GM23248 (cell line): ENCODE measurements at regions not wholly inside any gene's neighbourhood (a gene's known extent, or its start where the extent isn't known, plus 50 kb on each side); places are given as distances from the start of the nearest gene placed in this dataset.

Experiments
- DNase-seq: peaks from one replicate; pipeline ENCODE4 v3.0.0-alpha.2; 2015
- H2AFZ ChIP-seq: fragments of 200-600 bp; sonication (generic); 2 replicates; pipeline ENCODE4 v1.6.1; 2016; ENCODE audit warnings: antibody characterized with exemption
- H3F3A ChIP-seq: fragments of 200-600 bp; sonication (generic); 2 replicates; pipeline ENCODE4 v1.6.1; 2016; ENCODE audit warnings: mild to moderate bottlenecking, antibody characterized with exemption, mixed run types; ENCODE audit not compliant: insufficient read depth
- H3K27ac ChIP-seq: fragments of 200-600 bp; sonication (generic); 2 replicates; pipeline ENCODE4 v1.5.1; 2016; ENCODE audit warnings: mild to moderate bottlenecking
- H3K27me3 ChIP-seq: fragments of 200-600 bp; sonication (generic); replicated peaks from 2 replicates; pipeline ENCODE4 v1.6.1; 2016; ENCODE audit warnings: mild to moderate bottlenecking; ENCODE audit not compliant: insufficient read depth
- H3K36me3 ChIP-seq: fragments of 200-600 bp; sonication (generic); 2 replicates; pipeline ENCODE4 v1.6.1; 2016; ENCODE audit warnings: low read depth, mild to moderate bottlenecking
- H3K4me1 ChIP-seq: fragments of 200-600 bp; sonication (generic); 2 replicates; pipeline ENCODE4 v1.6.1; 2016; ENCODE audit warnings: mild to moderate bottlenecking; ENCODE audit not compliant: insufficient read depth
- H3K4me2 ChIP-seq: fragments of 200-600 bp; sonication (generic); one replicate; pipeline ENCODE4 v1.6.1; 2016; ENCODE audit warnings: mild to moderate bottlenecking; ENCODE audit not compliant: unreplicated experiment
- H3K4me3 ChIP-seq: fragments of 200-600 bp; sonication (generic); 2 replicates; pipeline ENCODE4 v1.5.1; 2016; ENCODE audit warnings: mild to moderate bottlenecking
- H3K79me2 ChIP-seq: fragments of 200-600 bp; sonication (generic); 2 replicates; pipeline ENCODE4 v1.6.1; 2016; ENCODE audit warnings: mild to moderate bottlenecking; ENCODE audit not compliant: insufficient read depth
- H3K9ac ChIP-seq: fragments of 200-600 bp; sonication (generic); 2 replicates; pipeline ENCODE4 v1.6.1; 2016; ENCODE audit warnings: mild to moderate bottlenecking
- H3K9me2 ChIP-seq: fragments of 200-600 bp; sonication (generic); 2 replicates; pipeline ENCODE4 v1.6.1; 2016; ENCODE audit warnings: mixed run types, mild to moderate bottlenecking, moderate library complexity; ENCODE audit not compliant: insufficient read depth
- H3K9me3 ChIP-seq: fragments of 200-600 bp; sonication (generic); one replicate; pipeline ENCODE4 v1.6.1; 2017; ENCODE audit warnings: low read depth
- H4K20me1 ChIP-seq: fragments of 200-600 bp; sonication (generic); 2 replicates; pipeline ENCODE4 v1.6.0; 2016; ENCODE audit not compliant: insufficient read depth
- EZH2 ChIP-seq: fragments of 200-600 bp; sonication (generic); IDR thresholded peaks from 2 replicates; pipeline ENCODE4 v1.6.1; 2018; ENCODE audit warnings: antibody characterized with exemption, mild to moderate bottlenecking; ENCODE audit not compliant: insufficient read depth, poor library complexity, severe bottlenecking
- EZH2phosphoT487 ChIP-seq: fragments of 200-600 bp; sonication (generic); IDR thresholded peaks from 2 replicates; pipeline ENCODE4 v1.6.1; 2018; ENCODE audit warnings: antibody characterized with exemption, moderate library complexity, mild to moderate bottlenecking, low read depth; ENCODE audit not compliant: insufficient read depth
- WGBS, 2 experiments: methylation state at CpG; one replicate each; pipeline ENCODE4 v1.1.6; 2015 to 2017; ENCODE audit warnings: low lambda C conversion rate in 2 of 2, low coverage in 1 of 2; ENCODE audit errors: missing lambda C conversion rate in 2 of 2; 5-methylcytosine and 5-hydroxymethylcytosine counted together
- in situ Hi-C: fragments of 300-500 bp; cut with MboI; formaldehyde crosslinking; loops from 2 replicates; pipeline ENCODE4 v1.15.0; 2020

DNA sequence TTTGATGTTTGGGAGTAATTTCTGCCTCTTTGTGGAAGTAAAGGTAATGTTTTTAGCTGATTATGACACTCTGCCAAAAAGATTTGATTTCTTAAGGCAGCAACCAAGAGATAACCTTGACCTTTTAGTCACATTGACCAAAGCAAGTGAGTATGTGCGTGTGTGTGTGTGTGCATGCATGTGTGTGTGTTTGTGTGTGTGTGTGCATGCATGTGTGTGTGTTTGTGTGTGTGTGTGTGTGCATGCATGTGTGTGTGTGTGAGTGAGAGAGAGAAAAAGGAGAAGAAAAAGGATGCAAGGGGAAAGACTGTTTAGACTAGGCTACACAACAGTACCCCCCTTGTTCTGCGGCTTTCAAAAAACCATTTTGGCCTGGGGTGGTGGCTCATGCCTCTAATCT, 88.1 kb upstream of the NPVF start:
- H4K20me1 ChIP-seq: no peaks in the 10 kb centered on the region
- TF ChIP-seq EZH2 (no peak), EZH2phosphoT487 (no peak)
- no peaks in the 10 kb centered on the region for H3K36me3 ChIP-seq
- WGBS, 2 experiments: 65 to 86% methylated on average over 2 of the region's 2 CpGs
- H3K9me2 ChIP-seq: no peaks in the 10 kb centered on the region
- in situ Hi-C loops: no loop called here
- no peaks in the 10 kb centered on the region for H3K4me1 ChIP-seq
- H2AFZ ChIP-seq: no peak overlapping the region
- no peaks in the 10 kb centered on the region; the same call in 1 of the 2 replicates for H3K27me3 ChIP-seq
- no peak overlapping the region for H3K4me2 ChIP-seq
- H3K9ac ChIP-seq: no peak overlapping the region
- H3K27ac ChIP-seq: no peak overlapping the region
- H3K79me2 ChIP-seq: no peaks in the 10 kb centered on the region
- no peak overlapping the region for H3K4me3 ChIP-seq
- no peak for DNase-seq
- no peaks in the 10 kb centered on the region for H3F3A ChIP-seq
- no peaks in the 10 kb centered on the region for H3K9me3 ChIP-seq

DNA sequence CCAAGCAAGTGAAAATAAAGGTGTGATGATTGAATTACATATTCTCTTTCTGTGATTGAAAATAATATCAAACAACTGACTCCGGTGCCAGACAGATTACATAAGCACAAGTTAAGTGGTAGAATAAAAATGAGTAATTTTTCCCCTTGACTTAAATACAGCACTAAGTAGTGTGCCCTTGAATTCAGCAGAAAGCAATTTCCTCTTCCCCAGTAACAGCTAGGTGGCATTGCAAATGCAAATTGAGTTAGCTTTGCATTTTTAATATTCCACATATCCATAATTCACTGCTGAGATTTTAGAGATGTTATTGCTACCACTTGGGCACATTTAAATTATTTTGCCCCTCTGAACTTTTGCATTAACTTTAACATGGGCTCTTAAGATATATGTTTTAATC, 89.8 kb upstream of the NPVF start:
- H3K27ac ChIP-seq: no peak overlapping the region

DNA sequence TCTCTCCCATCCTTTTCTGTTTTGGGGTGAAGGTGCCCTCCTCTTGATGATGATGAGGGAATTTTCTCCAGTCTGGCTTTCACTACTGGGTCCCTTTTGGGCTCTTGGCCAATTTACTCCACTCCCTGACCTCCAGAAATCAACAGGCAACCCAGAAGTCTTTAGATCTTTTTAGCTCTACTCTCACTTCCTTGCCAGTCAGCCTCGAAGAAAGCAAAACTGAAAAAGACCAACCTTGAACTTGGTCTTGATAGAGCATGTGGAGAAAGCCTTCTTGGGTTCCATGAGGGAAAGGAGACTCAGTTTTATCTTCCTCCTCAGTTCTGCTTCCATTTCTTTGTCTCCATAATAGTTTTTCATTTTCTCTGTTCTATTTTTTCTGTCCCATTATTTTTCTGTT, 91.4 kb upstream of the NPVF start:
- Histone ChIP-seq H3F3A (no peaks in the 10 kb centered on the region), H3K36me3 (no peaks in the 10 kb centered on the region), H3K4me1 (no peaks in the 10 kb centered on the region), H2AFZ (no peak overlapping the region), H4K20me1 (no peaks in the 10 kb centered on the region), H3K79me2 (no peaks in the 10 kb centered on the region), H3K4me3 (no peak overlapping the region), H3K9ac (no peak overlapping the region), H3K27me3 (no peaks in the 10 kb centered on the region; the same call in 1 of the 2 replicates), H3K9me2 (no peaks in the 10 kb centered on the region), H3K4me2 (no peak overlapping the region), H3K27ac (no peak overlapping the region), H3K9me3 (no peaks in the 10 kb centered on the region)
- DNase-seq: no peak
- TF ChIP-seq EZH2phosphoT487 (no peak), EZH2 (no peak)
- WGBS, 2 experiments: 10 to 21% methylated on average over 1 of the region's 1 CpG
- in situ Hi-C loops: no loop called here

More for the DNA sequence above, 89.8 kb upstream of the NPVF start:
- H3K27me3 ChIP-seq: no peaks in the 10 kb centered on the region; the same call in 1 of the 2 replicates
- H3K9me3 ChIP-seq: no peaks in the 10 kb centered on the region
- H2AFZ ChIP-seq: no peak overlapping the region
- H3K9ac ChIP-seq: no peak overlapping the region
- H3K4me1 ChIP-seq: no peaks in the 10 kb centered on the region
- in situ Hi-C loops: no loop called here
- no peaks in the 10 kb centered on the region for H4K20me1 ChIP-seq
- no peaks in the 10 kb centered on the region for H3K79me2 ChIP-seq
- WGBS, 2 experiments: 86 to 95% methylated on average over 1 of the region's 1 CpG
- no peaks in the 10 kb centered on the region for H3K36me3 ChIP-seq
- no peak overlapping the region for H3K4me2 ChIP-seq
- no peak for DNase-seq
- H3K9me2 ChIP-seq: no peaks in the 10 kb centered on the region
- no peaks in the 10 kb centered on the region for H3F3A ChIP-seq
- TF ChIP-seq EZH2 (no peak), EZH2phosphoT487 (no peak)
- H3K4me3 ChIP-seq: no peak overlapping the region

DNA sequence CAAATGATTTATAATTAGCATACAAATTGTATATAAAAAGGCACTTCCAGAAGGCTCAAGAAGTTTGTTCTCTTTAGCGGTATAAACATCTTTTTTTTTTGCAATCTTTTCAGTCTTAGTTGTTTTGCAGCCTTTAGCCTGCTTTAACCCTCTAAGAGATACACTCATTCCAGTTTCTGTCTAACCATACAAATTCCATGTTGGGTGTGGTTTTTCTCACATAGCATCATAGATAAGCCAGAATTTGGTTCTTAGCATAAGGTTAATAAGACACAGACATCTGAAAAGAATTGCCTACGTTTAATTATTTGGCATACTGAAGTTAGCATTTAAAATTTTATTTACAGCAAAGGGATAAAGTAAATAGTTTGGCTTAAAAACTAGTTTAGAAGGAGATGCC, 92.5 kb upstream of the NPVF start:
- Histone ChIP-seq H3K4me1 (no peaks in the 10 kb centered on the region), H3K79me2 (no peaks in the 10 kb centered on the region), H3K27me3 (no peaks in the 10 kb centered on the region; the same call in 1 of the 2 replicates), H2AFZ (no peak overlapping the region), H3K4me3 (no peak overlapping the region), H3F3A (no peaks in the 10 kb centered on the region), H3K9me2 (no peaks in the 10 kb centered on the region), H4K20me1 (no peaks in the 10 kb centered on the region), H3K36me3 (no peaks in the 10 kb centered on the region), H3K4me2 (no peak overlapping the region), H3K9ac (no peak overlapping the region), H3K9me3 (no peaks in the 10 kb centered on the region), H3K27ac (no peak overlapping the region)
- no peak for TF ChIP-seq EZH2
- no peak for TF ChIP-seq EZH2phosphoT487
- 54 to 56% methylated on average over 2 of the region's 2 CpGs for WGBS, 2 experiments
- no peak for DNase-seq
- in situ Hi-C loops: no loop called here

DNA sequence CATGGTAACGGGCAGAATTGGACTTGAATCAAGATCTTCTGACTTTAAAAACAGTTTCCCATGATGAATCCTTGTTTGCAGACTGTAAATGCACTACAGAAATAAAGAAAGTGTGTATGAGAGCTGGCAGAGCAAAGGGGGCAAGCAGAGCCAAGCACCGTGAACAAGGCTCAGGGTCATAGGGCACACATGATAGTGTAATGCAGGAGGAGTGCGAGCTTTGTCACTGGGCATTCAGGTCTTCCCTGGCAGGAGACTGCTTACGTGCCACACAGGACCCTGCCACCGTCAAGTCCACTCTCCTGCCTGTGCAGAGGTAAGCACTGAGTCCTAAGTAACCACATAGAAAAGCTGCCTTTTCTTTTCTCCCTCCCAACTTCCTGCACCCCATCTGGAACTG, 93.1 kb upstream of the NPVF start:
- in situ Hi-C loops: no loop called here
- Histone ChIP-seq H3K27me3 (no peaks in the 10 kb centered on the region; the same call in 1 of the 2 replicates), H3F3A (no peaks in the 10 kb centered on the region), H3K36me3 (no peaks in the 10 kb centered on the region), H3K4me2 (no peak overlapping the region), H3K27ac (no peak overlapping the region), H3K4me1 (no peaks in the 10 kb centered on the region), H3K9me3 (no peaks in the 10 kb centered on the region), H3K79me2 (no peaks in the 10 kb centered on the region), H3K4me3 (no peak overlapping the region), H3K9ac (no peak overlapping the region), H4K20me1 (no peaks in the 10 kb centered on the region), H2AFZ (no peak overlapping the region), H3K9me2 (no peaks in the 10 kb centered on the region)
- 20 to 22% methylated on average over 5 of the region's 5 CpGs for WGBS, 2 experiments
- TF ChIP-seq EZH2phosphoT487: no peak
- TF ChIP-seq EZH2: no peak
- no peak for DNase-seq
